Hematopoietic multipotent progenitor cell (in vitro differentiated cells): ENCODE measurements at regions not wholly inside any gene's neighbourhood (a gene's known extent, or its start where the extent isn't known, plus 50 kb on each side); places are given as distances from the start of the nearest gene placed in this dataset.
"Not testable (repeated sequence)": the region's sequence is repeated elsewhere in the genome, so short reads cannot be mapped to it uniquely, and the experiment has no call there.

Experiments
- DNase-seq, 3 donors: peaks; one replicate each; pipeline ENCODE4 v3.0.0-alpha.2; 2011 to 2015; ENCODE audit warnings: low read depth in 2 of 3, low spot score in 2 of 3

- no peak for DNase-seq
Observed at GRCh38 chr15:22258009-22258397, 177.7 kb downstream of the OR4M2 start.

- no peak for DNase-seq
Observed at GRCh38 chr15:22258398-22259150, 178.2 kb downstream of the OR4M2 start.

- not testable (repeated sequence) for DNase-seq
Observed at GRCh38 chr15:22259151-22259750, 178.9 kb downstream of the OR4M2 start.

GRCh38 chr15:22259881-22260421 is 179.6 kb downstream of the OR4M2 start:
- no peak for DNase-seq

GRCh38 chr15:22262613-22263020 is 182.3 kb downstream of the OR4M2 start:
- peak in 2 of 3 donors; percentile 15 to 18 for DNase-seq

GRCh38 chr15:22263738-22264137 is 183.4 kb downstream of the OR4M2 start:
- DNase-seq: no peak

GRCh38 chr15:22264272-22264671 is 183.9 kb downstream of the OR4M2 start:
- DNase-seq: not testable (repeated sequence)

- DNase-seq: no peak
Observed at GRCh38 chr15:22265056-22265945, 185.0 kb downstream of the OR4M2 start.

- DNase-seq: no peak
Observed at GRCh38 chr15:22265970-22266369, 185.6 kb downstream of the OR4M2 start.

GRCh38 chr15:22267761-22268160 is 187.4 kb downstream of the OR4M2 start:
- DNase-seq: no peak

- DNase-seq: not testable (repeated sequence)
Observed at GRCh38 chr15:22268201-22268600, 187.9 kb downstream of the OR4M2 start.

- DNase-seq: not testable (repeated sequence)
Observed at GRCh38 chr15:22268654-22269053, 188.3 kb downstream of the OR4M2 start.

- DNase-seq: not testable (repeated sequence)
Observed at GRCh38 chr15:22272286-22273160, 186.2 kb upstream of the GOLGA6L22 start.

- DNase-seq: not testable (repeated sequence)
Observed at GRCh38 chr15:22273185-22273584, 185.5 kb upstream of the GOLGA6L22 start.

GRCh38 chr15:22274376-22274775 is 184.3 kb upstream of the GOLGA6L22 start:
- not testable (repeated sequence) for DNase-seq

- not testable (repeated sequence) for DNase-seq
Observed at GRCh38 chr15:22280770-22281169, 177.9 kb upstream of the GOLGA6L22 start.

GRCh38 chr15:22282794-22283533 is 175.7 kb upstream of the GOLGA6L22 start:
- DNase-seq: not testable (repeated sequence)

GRCh38 chr15:22284795-22285420 is 173.8 kb upstream of the GOLGA6L22 start:
- not testable (repeated sequence) for DNase-seq

GRCh38 chr15:22291054-22291453 is 167.6 kb upstream of the GOLGA6L22 start:
- not testable (repeated sequence) for DNase-seq
